ENCODE measurements at regions not wholly inside any gene's neighbourhood (a gene's known extent, or its start where the extent isn't known, plus 50 kb on each side); places are given as distances from the start of the nearest gene placed in this dataset.

- Histone ChIP-seq H3K36me3 (no peaks in the 10 kb centered on the region), H3K27me3 (no peaks in the 10 kb centered on the region), H3K9me3 (no peaks in the 10 kb centered on the region), H3K9ac (ENCODE audit: low read depth in 2 of 2, low read length in 2 of 2) (no peak overlapping the region), H3K27ac (no peak overlapping the region), H3K4me3 (no peak overlapping the region), H3K4me1 (no peaks in the 10 kb centered on the region)
- TF ChIP-seq, protein P1, sequence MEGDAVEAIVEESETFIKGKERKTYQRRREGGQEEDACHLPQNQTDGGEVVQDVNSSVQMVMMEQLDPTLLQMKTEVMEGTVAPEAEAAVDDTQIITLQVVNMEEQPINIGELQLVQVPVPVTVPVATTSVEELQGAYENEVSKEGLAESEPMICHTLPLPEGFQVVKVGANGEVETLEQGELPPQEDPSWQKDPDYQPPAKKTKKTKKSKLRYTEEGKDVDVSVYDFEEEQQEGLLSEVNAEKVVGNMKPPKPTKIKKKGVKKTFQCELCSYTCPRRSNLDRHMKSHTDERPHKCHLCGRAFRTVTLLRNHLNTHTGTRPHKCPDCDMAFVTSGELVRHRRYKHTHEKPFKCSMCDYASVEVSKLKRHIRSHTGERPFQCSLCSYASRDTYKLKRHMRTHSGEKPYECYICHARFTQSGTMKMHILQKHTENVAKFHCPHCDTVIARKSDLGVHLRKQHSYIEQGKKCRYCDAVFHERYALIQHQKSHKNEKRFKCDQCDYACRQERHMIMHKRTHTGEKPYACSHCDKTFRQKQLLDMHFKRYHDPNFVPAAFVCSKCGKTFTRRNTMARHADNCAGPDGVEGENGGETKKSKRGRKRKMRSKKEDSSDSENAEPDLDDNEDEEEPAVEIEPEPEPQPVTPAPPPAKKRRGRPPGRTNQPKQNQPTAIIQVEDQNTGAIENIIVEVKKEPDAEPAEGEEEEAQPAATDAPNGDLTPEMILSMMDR (IDR thresholded peaks at IDR 0.05), result no peak
- intact Hi-C loops (cut with DNase I), result no loop called here
- no peak for DNase-seq
These were observed 301.1 kb upstream of the FOXF1 start for GRCh38 chr16:86209202-86209601.

- no peak for DNase-seq
- no peak overlapping the region for H3K27ac ChIP-seq
- no peaks in the 10 kb centered on the region for H3K4me1 ChIP-seq
- TF ChIP-seq, protein P1 (IDR thresholded peaks at IDR 0.05), result no peak
- H3K36me3 ChIP-seq, result no peaks in the 10 kb centered on the region
- no peaks in the 10 kb centered on the region for H3K9me3 ChIP-seq
- no peak overlapping the region for H3K9ac ChIP-seq (ENCODE audit: low read depth in 2 of 2, low read length in 2 of 2)
- intact Hi-C loops (cut with DNase I), result no loop called here
- no peak overlapping the region for H3K4me3 ChIP-seq
- H3K27me3 ChIP-seq, result no peaks in the 10 kb centered on the region
These were observed 299.7 kb upstream of the FOXF1 start for GRCh38 chr16:86210403-86211193.

- intact Hi-C loops (cut with DNase I), result no loop called here
- Histone ChIP-seq H3K36me3 (no peaks in the 10 kb centered on the region), H3K4me1 (no peaks in the 10 kb centered on the region), H3K27me3 (no peaks in the 10 kb centered on the region), H3K9me3 (no peaks in the 10 kb centered on the region), H3K4me3 (no peak overlapping the region), H3K27ac (no peak overlapping the region), H3K9ac (ENCODE audit: low read depth in 2 of 2, low read length in 2 of 2) (no peak overlapping the region)
- TF ChIP-seq, protein P1 (IDR thresholded peaks at IDR 0.05), result no peak
- DNase-seq, result no peak
These were observed 299.1 kb upstream of the FOXF1 start for GRCh38 chr16:86211265-86211664.

DNA sequence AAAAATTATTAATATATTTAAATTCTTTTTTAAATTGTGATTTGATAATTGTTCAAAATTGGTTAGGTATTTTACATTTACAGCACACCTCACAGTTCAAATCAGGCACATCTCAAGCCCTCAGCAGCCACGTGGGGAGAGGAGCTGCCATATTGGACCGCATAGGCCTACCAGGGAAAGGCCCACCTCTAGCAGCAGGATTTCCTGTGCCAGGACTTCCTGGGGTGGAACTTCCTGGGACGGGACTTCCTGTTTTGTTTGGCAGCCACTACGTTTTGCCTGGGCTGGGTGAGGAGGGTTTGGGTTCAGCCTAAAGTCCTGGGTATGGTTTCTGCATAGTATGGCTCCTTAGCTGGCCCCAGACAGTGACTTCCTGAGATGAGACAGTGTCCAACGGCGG is 298.5 kb upstream of the FOXF1 start:
- Histone ChIP-seq H3K27ac (no peak overlapping the region), H3K27me3 (no peaks in the 10 kb centered on the region), H3K4me1 (no peaks in the 10 kb centered on the region), H3K4me3 (no peak overlapping the region), H3K9ac (ENCODE audit: low read depth in 2 of 2, low read length in 2 of 2) (no peak overlapping the region), H3K36me3 (no peaks in the 10 kb centered on the region), H3K9me3 (no peaks in the 10 kb centered on the region)
- intact Hi-C loops (cut with DNase I), result no loop called here
- no peak for DNase-seq
- TF ChIP-seq, protein P1 (IDR thresholded peaks at IDR 0.05), result no peak

DNA sequence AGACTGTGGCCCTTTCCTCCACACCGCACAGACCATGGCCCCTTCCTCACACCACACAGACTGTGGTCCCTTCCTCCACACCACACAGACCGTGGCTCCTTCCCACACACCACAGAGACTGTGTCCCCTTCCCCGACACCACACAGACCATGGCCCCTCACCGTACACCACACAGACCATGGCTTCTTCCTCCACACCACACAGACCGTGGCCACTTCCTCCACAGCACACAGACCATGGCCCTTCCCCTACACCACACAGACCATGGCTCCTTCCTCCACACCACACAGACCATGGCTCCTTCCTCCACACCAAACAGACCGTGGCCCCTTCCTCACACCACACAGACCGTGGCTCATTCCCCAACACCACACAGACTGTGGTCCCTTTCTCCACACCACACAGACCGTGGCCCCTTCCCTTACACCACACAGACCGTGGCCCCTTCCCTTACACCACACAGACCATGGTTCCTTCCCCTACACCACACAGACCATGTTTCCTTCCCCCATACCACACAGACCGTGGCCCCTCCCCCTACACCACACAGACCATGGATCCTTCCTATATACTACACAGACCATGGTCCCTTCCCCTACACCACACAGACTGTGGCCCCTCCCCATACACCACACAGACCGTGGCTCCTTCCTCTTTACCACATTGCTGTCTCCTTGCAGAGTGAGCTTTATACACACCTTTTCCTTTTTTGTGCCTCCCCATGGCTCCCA is 297.5 kb upstream of the FOXF1 start:
- TF ChIP-seq, protein P1 (IDR thresholded peaks at IDR 0.05), result no peak
- H3K9me3 ChIP-seq, result no peaks in the 10 kb centered on the region
- DNase-seq, result no peak
- no peaks in the 10 kb centered on the region for H3K27me3 ChIP-seq
- intact Hi-C loops (cut with DNase I), result no loop called here
- no peaks in the 10 kb centered on the region for H3K4me1 ChIP-seq
- no peak overlapping the region for H3K9ac ChIP-seq (ENCODE audit: low read depth in 2 of 2, low read length in 2 of 2)
- H3K27ac ChIP-seq, result no peak overlapping the region
- H3K4me3 ChIP-seq, result no peak overlapping the region
- no peaks in the 10 kb centered on the region for H3K36me3 ChIP-seq

Data from colonic mucosa (tissue), 4 donors.